ENCODE measurements at regions not wholly inside any gene's neighbourhood (a gene's known extent, or its start where the extent isn't known, plus 50 kb on each side); places are given as distances from the start of the nearest gene placed in this dataset.

DNA sequence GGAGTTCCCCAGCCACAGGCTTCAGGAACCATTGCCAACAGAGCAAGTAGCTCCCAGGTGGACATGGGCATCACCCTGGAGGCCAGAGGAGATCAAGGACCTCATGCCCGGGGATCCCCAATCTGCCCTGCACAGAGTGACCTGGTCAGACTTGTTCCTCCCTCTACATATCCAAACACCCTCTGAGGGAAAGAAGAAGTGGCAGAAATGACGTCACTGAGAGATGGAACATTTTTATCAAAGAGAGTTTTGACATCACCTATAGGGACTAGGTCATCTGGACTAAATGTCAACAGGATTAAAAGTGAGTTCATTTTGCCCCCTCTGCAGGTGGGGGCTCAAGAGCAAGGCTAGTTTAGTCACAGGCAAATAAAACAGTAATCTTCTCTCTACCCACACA is 273.7 kb downstream of the SKAP2 start:
- H3K27ac Mint-ChIP-seq = no peak overlapping the region
- peaks cover 14% of the 10 kb centered on the region for H3K27me3 Mint-ChIP-seq

DNA sequence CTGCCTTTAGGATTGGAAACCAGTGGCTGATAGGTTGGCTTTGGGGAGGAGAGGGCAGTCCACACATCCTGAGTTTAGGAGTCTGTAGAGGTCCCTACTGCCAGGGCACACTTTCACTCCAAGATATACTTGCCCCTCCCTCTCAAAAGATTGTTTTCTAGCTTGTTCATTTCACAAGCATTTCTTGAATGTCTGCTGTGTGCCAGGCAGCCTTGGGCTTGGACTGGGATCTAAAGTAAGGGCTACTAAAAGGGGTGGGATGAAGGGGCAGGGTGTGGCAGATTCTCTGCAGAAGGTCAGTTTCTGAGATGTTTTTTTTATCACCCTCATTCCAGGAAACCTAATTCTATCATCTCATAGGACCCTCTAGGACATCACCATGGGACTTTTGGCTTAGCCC is 272.4 kb downstream of the SKAP2 start:
- H3K27me3 ChIP-seq (replicated peaks in 1 of 4; ENCODE audit: control extremely low read depth in 1 of 4, control insufficient read depth in 3 of 4, insufficient read depth in 4 of 4, low read length in 3 of 4) = peaks cover 0 to 7% (median 1%) of the 10 kb centered on the region in 4 experiments
- no peaks in the 10 kb centered on the region for H4K20me1 ChIP-seq (ENCODE audit: control insufficient read depth, insufficient read depth, low read length, poor library complexity, severe bottlenecking)
- H3K27ac Mint-ChIP-seq = no peak overlapping the region
- peaks cover 7 to 10% of the 10 kb centered on the region in 2 donors for H3K4me1 ChIP-seq (ENCODE audit: control insufficient read depth in 2 of 2, insufficient read depth in 2 of 2, low read length in 2 of 2)
- H2AFZ ChIP-seq (ENCODE audit: insufficient read depth, low read depth, low read length, poor library complexity, severe bottlenecking) = no peak overlapping the region
- intact Hi-C loops (cut with micrococcal nuclease) = no loop called here
- no peaks in the 10 kb centered on the region for H3K79me2 ChIP-seq (ENCODE audit: control insufficient read depth, insufficient read depth, low read length)
- no peak for ATAC-seq (ENCODE audit: low read depth)
- no peak overlapping the region for H3K9ac ChIP-seq (ENCODE audit: low read length)
- no peak for DNase-seq
- POLR2A ChIA-PET = no interaction called here
- H3K4me3 ChIP-seq (ENCODE audit: control extremely low read depth in 1 of 5, extremely low read depth in 1 of 5, insufficient read depth in 1 of 5, low read depth in 2 of 5, low read length in 4 of 5) = no peak overlapping the region
- H3K9me3 Mint-ChIP-seq (ENCODE audit: insufficient read depth) = no peaks in the 10 kb centered on the region
- no peaks in the 10 kb centered on the region for H3K9me3 ChIP-seq (ENCODE audit: control extremely low read depth in 1 of 3, control insufficient read depth in 2 of 3, insufficient read depth in 1 of 3, low read length in 2 of 3)
- H3K4me3 Mint-ChIP-seq = no peak overlapping the region
- CTCF ChIA-PET = no interaction called here
- no peaks in the 10 kb centered on the region for H3K36me3 ChIP-seq (replicated peaks in 1 of 2; ENCODE audit: control extremely low read depth in 1 of 2, control insufficient read depth in 1 of 2, extremely low read depth in 1 of 2, insufficient read depth in 2 of 2, low read length in 1 of 2)
- H3K27ac ChIP-seq (ENCODE audit: low read length in 2 of 2) = no peak overlapping the region
- H3K27me3 Mint-ChIP-seq = peaks cover 14% of the 10 kb centered on the region
- no peak overlapping the region for H3K4me2 ChIP-seq (replicated peaks; ENCODE audit: low read depth, low read length, poor library complexity, severe bottlenecking)
- TF ChIP-seq EZH2 (IDR thresholded peaks at IDR 0.05; ENCODE audit: borderline replicate concordance, insufficient read depth, low read depth, low read length, poor library complexity, severe bottlenecking) = no peak
- TF ChIP-seq, protein P1, sequence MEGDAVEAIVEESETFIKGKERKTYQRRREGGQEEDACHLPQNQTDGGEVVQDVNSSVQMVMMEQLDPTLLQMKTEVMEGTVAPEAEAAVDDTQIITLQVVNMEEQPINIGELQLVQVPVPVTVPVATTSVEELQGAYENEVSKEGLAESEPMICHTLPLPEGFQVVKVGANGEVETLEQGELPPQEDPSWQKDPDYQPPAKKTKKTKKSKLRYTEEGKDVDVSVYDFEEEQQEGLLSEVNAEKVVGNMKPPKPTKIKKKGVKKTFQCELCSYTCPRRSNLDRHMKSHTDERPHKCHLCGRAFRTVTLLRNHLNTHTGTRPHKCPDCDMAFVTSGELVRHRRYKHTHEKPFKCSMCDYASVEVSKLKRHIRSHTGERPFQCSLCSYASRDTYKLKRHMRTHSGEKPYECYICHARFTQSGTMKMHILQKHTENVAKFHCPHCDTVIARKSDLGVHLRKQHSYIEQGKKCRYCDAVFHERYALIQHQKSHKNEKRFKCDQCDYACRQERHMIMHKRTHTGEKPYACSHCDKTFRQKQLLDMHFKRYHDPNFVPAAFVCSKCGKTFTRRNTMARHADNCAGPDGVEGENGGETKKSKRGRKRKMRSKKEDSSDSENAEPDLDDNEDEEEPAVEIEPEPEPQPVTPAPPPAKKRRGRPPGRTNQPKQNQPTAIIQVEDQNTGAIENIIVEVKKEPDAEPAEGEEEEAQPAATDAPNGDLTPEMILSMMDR (IDR thresholded peaks at IDR 0.05) = no peak
- peaks cover 7% of the 10 kb centered on the region for H3K4me1 Mint-ChIP-seq

More for the DNA sequence above, 273.7 kb downstream of the SKAP2 start:
- Histone ChIP-seq H3K4me1 (ENCODE audit: control insufficient read depth in 2 of 2, insufficient read depth in 2 of 2, low read length in 2 of 2) (peaks cover 9 to 10% of the 10 kb centered on the region in 2 donors), H3K36me3 (replicated peaks in 1 of 2; ENCODE audit: control extremely low read depth in 1 of 2, control insufficient read depth in 1 of 2, extremely low read depth in 1 of 2, insufficient read depth in 2 of 2, low read length in 1 of 2) (no peaks in the 10 kb centered on the region), H3K27me3 (replicated peaks in 1 of 4; ENCODE audit: control extremely low read depth in 1 of 4, control insufficient read depth in 3 of 4, insufficient read depth in 4 of 4, low read length in 3 of 4) (peaks cover 0 to 8% (median 1%) of the 10 kb centered on the region in 4 experiments), H3K9ac (ENCODE audit: low read length) (no peak overlapping the region), H3K4me3 (ENCODE audit: control extremely low read depth in 1 of 5, extremely low read depth in 1 of 5, insufficient read depth in 1 of 5, low read depth in 2 of 5, low read length in 4 of 5) (no peak overlapping the region), H3K27ac (ENCODE audit: low read length in 2 of 2) (no peak overlapping the region), H3K9me3 (ENCODE audit: control extremely low read depth in 1 of 3, control insufficient read depth in 2 of 3, insufficient read depth in 1 of 3, low read length in 2 of 3) (no peaks in the 10 kb centered on the region), H2AFZ (ENCODE audit: insufficient read depth, low read depth, low read length, poor library complexity, severe bottlenecking) (no peak overlapping the region), H3K4me2 (replicated peaks; ENCODE audit: low read depth, low read length, poor library complexity, severe bottlenecking) (no peak overlapping the region), H4K20me1 (ENCODE audit: control insufficient read depth, insufficient read depth, low read length, poor library complexity, severe bottlenecking) (no peaks in the 10 kb centered on the region), H3K79me2 (ENCODE audit: control insufficient read depth, insufficient read depth, low read length) (no peaks in the 10 kb centered on the region)
- intact Hi-C loops (cut with micrococcal nuclease) = no loop called here
- Mint-ChIP-seq H3K4me1 (peaks cover 7% of the 10 kb centered on the region), H3K4me3 (no peak overlapping the region), H3K9me3 (ENCODE audit: insufficient read depth) (no peaks in the 10 kb centered on the region)
- TF ChIP-seq, protein P1 (IDR thresholded peaks at IDR 0.05) = no peak
- TF ChIP-seq EZH2 (IDR thresholded peaks at IDR 0.05; ENCODE audit: borderline replicate concordance, insufficient read depth, low read depth, low read length, poor library complexity, severe bottlenecking) = no peak
- ChIA-PET CTCF (no interaction called here), POLR2A (no interaction called here)
- ATAC-seq (ENCODE audit: low read depth) (no peak), DNase-seq (no peak)
- WGBS (ENCODE audit: insufficient coverage) = no CpG with 5 or more reads among the region's 2 CpGs

All from B cell (primary cell).